ENCODE measurements at regions not wholly inside any gene's neighbourhood (a gene's known extent, or its start where the extent isn't known, plus 50 kb on each side); places are given as distances from the start of the nearest gene placed in this dataset.

- no peak overlapping the region for H3K14ac ChIP-seq (ENCODE audit: insufficient read length)
- no peak overlapping the region for H4K8ac ChIP-seq (ENCODE audit: extremely low read depth, insufficient read depth, low read length)
- 0 out of 4 replicates have a peak, but pooled peaks cover 0 to 4% of the 10 kb centered on the region in 2 experiments for H3K9me3 ChIP-seq (ENCODE audit: insufficient read depth in 2 of 2, low read depth in 1 of 2, low read length in 1 of 2)
- H3K4ac ChIP-seq (replicated peaks; ENCODE audit: insufficient read length, low read depth, low read length), result no peak overlapping the region
- DNase-seq (ENCODE audit: low read depth in 1 of 2, low spot score in 2 of 2) (no peak), FAIRE-seq (no peak)
- H3K36me3 ChIP-seq (ENCODE audit: control insufficient read depth in 2 of 4, insufficient read depth in 4 of 4, low read length in 3 of 4), result no peaks in the 10 kb centered on the region
- H4K5ac ChIP-seq (ENCODE audit: insufficient read length, low read depth, low read length), result no peak overlapping the region
- no peak overlapping the region for H2BK5ac ChIP-seq (ENCODE audit: low read depth, low read length)
- H2AFZ ChIP-seq (ENCODE audit: low read length), result no peak overlapping the region
- no peak overlapping the region for H2BK20ac ChIP-seq (ENCODE audit: low read length)
- no peak overlapping the region for H3K4me3 ChIP-seq (ENCODE audit: extremely low read depth in 1 of 4, insufficient read depth in 2 of 4, low read depth in 3 of 4, low read length in 4 of 4)
- no peak overlapping the region for H3K18ac ChIP-seq (ENCODE audit: extremely low read depth, low read length)
- H3K79me1 ChIP-seq (ENCODE audit: low read depth, low read length), result no peaks in the 10 kb centered on the region
- H3K23me2 ChIP-seq (ENCODE audit: low read depth, low read length), result no peaks in the 10 kb centered on the region
- no peak overlapping the region for H3K23ac ChIP-seq (ENCODE audit: insufficient read length)
- no peaks in the 10 kb centered on the region for H4K20me1 ChIP-seq (replicated peaks in 1 of 2; ENCODE audit: control insufficient read depth in 1 of 2, insufficient read depth in 2 of 2, low read length in 2 of 2)
- no peak overlapping the region for H4K91ac ChIP-seq (replicated peaks; ENCODE audit: insufficient read length, low read length)
- no peak overlapping the region for H3K27ac ChIP-seq (ENCODE audit: low read depth, low read length)
- no peak overlapping the region for H2BK12ac ChIP-seq (ENCODE audit: low read depth, low read length)
- TF ChIP-seq GABPA (IDR thresholded peaks at IDR 0.05; ENCODE audit: borderline replicate concordance, insufficient read depth, low read length), result no peak
- no peak overlapping the region for H3K9ac ChIP-seq (replicated peaks in 1 of 4; ENCODE audit: extremely low read depth in 1 of 4, low read depth in 3 of 4, low read length in 3 of 4)
- no peak overlapping the region for H2BK120ac ChIP-seq (replicated peaks; ENCODE audit: low read depth, low read length)
- peaks cover 0 to 8% (median 2%) of the 10 kb centered on the region in 4 experiments; a peak in 3 of 7 replicates for H3K4me1 ChIP-seq (replicated peaks in 1 of 4; ENCODE audit: control insufficient read depth in 3 of 4, insufficient read depth in 4 of 4, low read length in 3 of 4)
- H3K79me2 ChIP-seq (ENCODE audit: control insufficient read depth in 1 of 2, insufficient read depth in 2 of 2, low read length in 2 of 2), result no peaks in the 10 kb centered on the region
- no peak overlapping the region for H3K56ac ChIP-seq (replicated peaks; ENCODE audit: insufficient read length, low read depth, low read length)
- ChIA-PET CTCF (ENCODE audit: partially characterized antibody) (interaction anchor here (1.6 kb wide), 1 partner anchor 241 kb away, joined by 4 read pairs; no protein-coding TSS in a partner anchor), POLR2A (ENCODE audit: partially characterized antibody) (no interaction called here)
- 88% methylated on average over 4 of the region's 4 CpGs; no CpG with 5 or more reads in 1 of the 2 experiments for WGBS, 2 experiments (ENCODE audit: extremely low coverage in 1 of 2, insufficient coverage in 1 of 2, insufficient read length in 1 of 2, insufficient replicate concordance in 2 of 2, low coverage in 1 of 2, low lambda C conversion rate in 2 of 2, missing lambda C conversion rate in 1 of 2)
- no peak overlapping the region for H2BK15ac ChIP-seq (ENCODE audit: low read length)
- H3K27me3 ChIP-seq (replicated peaks in 1 of 4; ENCODE audit: control insufficient read depth in 3 of 4, extremely low read depth in 1 of 4, insufficient read depth in 3 of 4, low read length in 3 of 4), result no peaks in the 10 kb centered on the region
- H2AK5ac ChIP-seq (ENCODE audit: low read depth, low read length), result no peak overlapping the region
- H3K4me2 ChIP-seq (ENCODE audit: insufficient read depth in 1 of 2, low read depth in 2 of 2, low read length in 2 of 2), result no peak overlapping the region
Measured at GRCh38 chr12:114866331-114866730, 182.4 kb upstream of the TBX3 start.

Measured in H1 (cell line).